ENCODE measurements at regions not wholly inside any gene's neighbourhood (a gene's known extent, or its start where the extent isn't known, plus 50 kb on each side); places are given as distances from the start of the nearest gene placed in this dataset.
A peak's percentile ranks its signal among the peaks of the same experiment; 100 is the strongest.

DNA sequence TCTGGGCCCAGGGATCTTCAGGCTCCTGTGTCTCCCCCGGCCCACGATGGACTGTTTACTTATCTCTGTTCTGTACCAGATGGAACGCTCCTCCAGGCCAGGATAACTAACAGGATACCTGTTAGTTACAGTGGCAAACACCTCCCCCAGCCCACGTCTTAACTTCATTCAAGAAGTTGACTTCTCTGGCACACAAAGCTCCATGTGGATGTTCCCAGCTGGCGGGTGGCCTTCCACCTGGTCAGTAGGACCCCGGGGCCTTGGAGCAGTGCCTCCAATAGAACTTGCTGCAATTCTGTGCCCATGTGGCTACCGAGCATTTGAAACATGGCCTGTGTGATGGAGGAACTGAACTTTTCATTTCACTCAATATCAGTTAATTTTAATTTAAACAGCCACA, 165.1 kb upstream of the GLI2 start:
- no TSS peak for BruUV-seq (replicated peaks)
- CTCF ChIA-PET, result no interaction called here

DNA sequence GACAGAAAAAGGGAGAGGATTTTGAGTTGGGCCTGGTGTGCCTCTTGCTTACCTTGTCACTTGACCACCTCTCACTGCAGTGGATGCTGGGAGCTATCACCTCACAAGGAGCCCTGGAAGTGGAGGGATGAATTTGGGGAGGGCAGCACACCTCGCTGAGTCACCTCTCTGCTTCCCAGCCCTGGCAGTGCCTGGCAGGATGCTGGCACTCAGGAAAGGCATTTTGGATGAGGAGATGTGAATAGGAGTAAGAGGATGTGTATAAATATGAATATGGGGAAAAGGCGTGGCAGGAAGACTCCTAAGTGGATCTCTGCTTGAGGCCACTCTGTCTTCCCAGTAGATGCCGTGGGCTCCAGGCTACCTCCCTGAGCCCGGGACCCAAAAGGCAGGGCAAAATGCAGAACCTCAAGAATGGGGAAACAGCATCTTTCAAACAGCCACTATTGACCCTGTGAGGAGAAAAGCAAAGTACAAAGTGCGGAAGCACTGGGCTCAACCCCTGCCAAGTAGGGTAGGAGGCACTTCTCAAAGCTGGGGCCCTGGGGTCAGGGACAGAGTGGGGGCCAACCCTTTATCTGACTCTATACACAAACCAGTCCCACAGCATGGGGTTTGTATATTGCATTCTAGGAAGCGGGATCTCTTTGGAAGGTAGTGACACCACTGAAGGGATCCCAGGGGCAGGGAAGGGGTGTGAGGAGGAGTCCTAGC, 164.5 kb upstream of the GLI2 start:
- H2AFZ ChIP-seq (ENCODE audit: low read length), result no peak overlapping the region
- no peaks in the 10 kb centered on the region for H3K79me2 ChIP-seq (ENCODE audit: low read length)
- peak; percentile 47 for DNase-seq
- no peaks in the 10 kb centered on the region for H3F3A ChIP-seq (ENCODE audit: low read length, unreplicated experiment)
- ChIA-PET CTCF (no interaction called here), POLR2A (ENCODE audit: unreplicated experiment) (no interaction called here)
- intact Hi-C loops (cut with micrococcal nuclease), result no loop called here
- no peaks in the 10 kb centered on the region for H4K20me1 ChIP-seq (ENCODE audit: low read length)
- peak; percentile 71 for ATAC-seq
- H3K4me3 ChIP-seq (ENCODE audit: low read length), result no peak overlapping the region
- H3K9ac ChIP-seq (ENCODE audit: low read length), result no peak overlapping the region
- no peaks in the 10 kb centered on the region for H3K9me3 ChIP-seq (ENCODE audit: low read length)
- no peaks in the 10 kb centered on the region for H3K9me2 ChIP-seq (replicated peaks; ENCODE audit: low read length)
- H3K4me2 ChIP-seq (ENCODE audit: low read length), result no peak overlapping the region
- H3K4me1 ChIP-seq (ENCODE audit: insufficient read depth, low read length), result peaks cover 8% of the 10 kb centered on the region; the same call in 1 of the 2 replicates
- no TSS peak for BruUV-seq (replicated peaks)
- H3K27ac ChIP-seq (ENCODE audit: low read length), result no peak overlapping the region
- TF ChIP-seq, protein P1, sequence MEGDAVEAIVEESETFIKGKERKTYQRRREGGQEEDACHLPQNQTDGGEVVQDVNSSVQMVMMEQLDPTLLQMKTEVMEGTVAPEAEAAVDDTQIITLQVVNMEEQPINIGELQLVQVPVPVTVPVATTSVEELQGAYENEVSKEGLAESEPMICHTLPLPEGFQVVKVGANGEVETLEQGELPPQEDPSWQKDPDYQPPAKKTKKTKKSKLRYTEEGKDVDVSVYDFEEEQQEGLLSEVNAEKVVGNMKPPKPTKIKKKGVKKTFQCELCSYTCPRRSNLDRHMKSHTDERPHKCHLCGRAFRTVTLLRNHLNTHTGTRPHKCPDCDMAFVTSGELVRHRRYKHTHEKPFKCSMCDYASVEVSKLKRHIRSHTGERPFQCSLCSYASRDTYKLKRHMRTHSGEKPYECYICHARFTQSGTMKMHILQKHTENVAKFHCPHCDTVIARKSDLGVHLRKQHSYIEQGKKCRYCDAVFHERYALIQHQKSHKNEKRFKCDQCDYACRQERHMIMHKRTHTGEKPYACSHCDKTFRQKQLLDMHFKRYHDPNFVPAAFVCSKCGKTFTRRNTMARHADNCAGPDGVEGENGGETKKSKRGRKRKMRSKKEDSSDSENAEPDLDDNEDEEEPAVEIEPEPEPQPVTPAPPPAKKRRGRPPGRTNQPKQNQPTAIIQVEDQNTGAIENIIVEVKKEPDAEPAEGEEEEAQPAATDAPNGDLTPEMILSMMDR (conservative IDR thresholded peaks at IDR 0.05; ENCODE audit: low read depth, low read length), result no peak
- no peak for TF ChIP-seq EZH2phosphoT487 (IDR thresholded peaks at IDR 0.05; ENCODE audit: borderline replicate concordance, low read length)
- no peak for TF ChIP-seq EZH2 (IDR thresholded peaks at IDR 0.05; ENCODE audit: low read length, unreplicated experiment)
- H3K36me3 ChIP-seq (ENCODE audit: low read depth, low read length), result no peaks in the 10 kb centered on the region
- H3K27me3 ChIP-seq (ENCODE audit: low read length), result no peaks in the 10 kb centered on the region

More for the DNA sequence above, 165.1 kb upstream of the GLI2 start:
- Histone ChIP-seq H3K9me2 (replicated peaks; ENCODE audit: low read length) (no peaks in the 10 kb centered on the region), H2AFZ (ENCODE audit: low read length) (no peak overlapping the region), H3K9ac (ENCODE audit: low read length) (no peak overlapping the region), H3K4me1 (ENCODE audit: insufficient read depth, low read length) (peaks cover 8% of the 10 kb centered on the region; the same call in 1 of the 2 replicates), H3K27me3 (ENCODE audit: low read length) (no peaks in the 10 kb centered on the region), H3K79me2 (ENCODE audit: low read length) (no peaks in the 10 kb centered on the region), H3K36me3 (ENCODE audit: low read depth, low read length) (no peaks in the 10 kb centered on the region), H3K4me2 (ENCODE audit: low read length) (no peak overlapping the region), H4K20me1 (ENCODE audit: low read length) (no peaks in the 10 kb centered on the region), H3K27ac (ENCODE audit: low read length) (no peak overlapping the region), H3F3A (ENCODE audit: low read length, unreplicated experiment) (no peaks in the 10 kb centered on the region), H3K9me3 (ENCODE audit: low read length) (no peaks in the 10 kb centered on the region), H3K4me3 (ENCODE audit: low read length) (no peak overlapping the region)
- DNase-seq (no peak), ATAC-seq (no peak)
- intact Hi-C loops (cut with micrococcal nuclease), result no loop called here
- POLR2A ChIA-PET (ENCODE audit: unreplicated experiment), result no interaction called here
- TF ChIP-seq, protein P1 (conservative IDR thresholded peaks at IDR 0.05; ENCODE audit: low read depth, low read length), result no peak
- TF ChIP-seq EZH2phosphoT487 (IDR thresholded peaks at IDR 0.05; ENCODE audit: borderline replicate concordance, low read length) (no peak), EZH2 (IDR thresholded peaks at IDR 0.05; ENCODE audit: low read length, unreplicated experiment) (no peak)

DNA sequence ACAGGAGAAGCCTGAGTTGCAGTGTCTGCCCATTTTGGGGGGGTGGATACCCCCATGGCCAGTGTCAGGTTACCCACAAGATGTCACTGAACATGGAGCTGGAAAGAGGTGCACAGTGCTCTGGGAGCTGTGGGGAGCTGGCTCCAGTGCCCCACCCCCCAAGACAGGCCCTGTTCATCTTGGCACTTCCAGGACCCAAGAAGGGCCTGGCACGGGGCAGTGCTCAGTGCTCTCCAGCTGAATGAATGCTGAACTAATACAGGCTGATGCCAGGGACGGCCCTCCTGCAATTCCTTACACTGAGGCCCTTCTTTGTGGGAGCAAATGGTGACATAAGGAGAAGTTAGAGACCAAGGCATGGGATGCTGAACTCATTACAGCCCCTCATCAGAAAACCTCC, 163.4 kb upstream of the GLI2 start:
- no peaks in the 10 kb centered on the region for H3K36me3 ChIP-seq (ENCODE audit: low read depth, low read length)
- H3K27me3 ChIP-seq (ENCODE audit: low read length), result no peaks in the 10 kb centered on the region
- DNase-seq (no peak), ATAC-seq (no peak)
- no TSS peak for BruUV-seq (replicated peaks)
- no peaks in the 10 kb centered on the region for H4K20me1 ChIP-seq (ENCODE audit: low read length)
- H3K4me2 ChIP-seq (ENCODE audit: low read length), result no peak overlapping the region
- H3K4me1 ChIP-seq (ENCODE audit: insufficient read depth, low read length), result peaks cover 8% of the 10 kb centered on the region; the same call in 1 of the 2 replicates
- no peak overlapping the region for H2AFZ ChIP-seq (ENCODE audit: low read length)
- TF ChIP-seq, protein P1 (conservative IDR thresholded peaks at IDR 0.05; ENCODE audit: low read depth, low read length), result no peak
- TF ChIP-seq EZH2phosphoT487 (IDR thresholded peaks at IDR 0.05; ENCODE audit: borderline replicate concordance, low read length), result no peak
- TF ChIP-seq EZH2 (IDR thresholded peaks at IDR 0.05; ENCODE audit: low read length, unreplicated experiment), result no peak
- H3K9me3 ChIP-seq (ENCODE audit: low read length), result no peaks in the 10 kb centered on the region
- POLR2A ChIA-PET (ENCODE audit: unreplicated experiment), result interaction anchor here (0.5 kb wide), 1 partner anchor 815 kb away, joined by 3 read pairs; no protein-coding TSS in a partner anchor
- no peaks in the 10 kb centered on the region for H3K79me2 ChIP-seq (ENCODE audit: low read length)
- CTCF ChIA-PET, result no interaction called here
- no peak overlapping the region for H3K27ac ChIP-seq (ENCODE audit: low read length)
- H3F3A ChIP-seq (ENCODE audit: low read length, unreplicated experiment), result no peaks in the 10 kb centered on the region
- H3K4me3 ChIP-seq (ENCODE audit: low read length), result no peak overlapping the region
- intact Hi-C loops (cut with micrococcal nuclease), result no loop called here
- no peaks in the 10 kb centered on the region for H3K9me2 ChIP-seq (replicated peaks; ENCODE audit: low read length)
- H3K9ac ChIP-seq (ENCODE audit: low read length), result no peak overlapping the region

All from PC-3 (cell line).